Stimulated activated naive CD8-positive, alpha-beta T cell treated with anti-CD3 and anti-CD28 coated beads, Interleukin-15, Interleukin-2, amounts not matched to agents 100 U/mL and 50 U/mL, for 24 hours (primary cell): ENCODE measurements at regions not wholly inside any gene's neighbourhood (a gene's known extent, or its start where the extent isn't known, plus 50 kb on each side); places are given as distances from the start of the nearest gene placed in this dataset.
"Not testable (repeated sequence)": the region's sequence is repeated elsewhere in the genome, so short reads cannot be mapped to it uniquely, and the experiment has no call there.

ENCODE experiments used
- ATAC-seq: fragments of 150-1000 bp; cut with Tn5 transposase; one replicate; pipeline ENCODE4 v1.10.0; 2021
- DNase-seq: peaks from one replicate; pipeline ENCODE4 v3.0.0; 2021

- no peak for ATAC-seq
Observed at GRCh38 chr1:90295534-90295933, 300.6 kb downstream of the ZNF326 start.

GRCh38 chr1:90291431-90292216 is 296.7 kb downstream of the ZNF326 start:
- ATAC-seq = no peak
- DNase-seq = no peak

More at GRCh38 chr1:90295534-90295933, 300.6 kb downstream of the ZNF326 start:
- no peak for DNase-seq

- ATAC-seq = no peak
- no peak for DNase-seq
Observed at GRCh38 chr1:90282811-90283210, 287.9 kb downstream of the ZNF326 start.

- ATAC-seq = not testable (repeated sequence)
Observed at GRCh38 chr1:90281886-90282285, 287.0 kb downstream of the ZNF326 start.

GRCh38 chr1:90277270-90277669 is 282.4 kb downstream of the ZNF326 start:
- no peak for DNase-seq
- no peak for ATAC-seq

More at GRCh38 chr1:90281886-90282285, 287.0 kb downstream of the ZNF326 start:
- DNase-seq = not testable (repeated sequence)

- DNase-seq (no peak), ATAC-seq (no peak)
Observed at GRCh38 chr1:90274376-90274775, 279.5 kb downstream of the ZNF326 start.

GRCh38 chr1:90273241-90273774 is 278.4 kb downstream of the ZNF326 start:
- DNase-seq = no peak
- ATAC-seq = no peak

GRCh38 chr1:90262791-90263190 is 267.9 kb downstream of the ZNF326 start:
- no peak for ATAC-seq
- no peak for DNase-seq

GRCh38 chr1:90262286-90262685 is 267.4 kb downstream of the ZNF326 start:
- ATAC-seq (no peak), DNase-seq (no peak)

- ATAC-seq = no peak
Observed at GRCh38 chr1:90246069-90246468, 251.2 kb downstream of the ZNF326 start.

GRCh38 chr1:90236493-90236892 is 241.6 kb downstream of the ZNF326 start:
- no peak for ATAC-seq
- DNase-seq = no peak

More at GRCh38 chr1:90246069-90246468, 251.2 kb downstream of the ZNF326 start:
- no peak for DNase-seq

- DNase-seq (no peak), ATAC-seq (no peak)
Observed at GRCh38 chr1:90223401-90223800, 228.5 kb downstream of the ZNF326 start.

- no peak for ATAC-seq
- DNase-seq = no peak
Observed at GRCh38 chr1:90220941-90221693, 226.2 kb downstream of the ZNF326 start.

- ATAC-seq (no peak), DNase-seq (no peak)
Observed at GRCh38 chr1:90220496-90220895, 225.6 kb downstream of the ZNF326 start.

- not testable (repeated sequence) for DNase-seq, ATAC-seq
Observed at GRCh38 chr1:90219166-90219871, 224.4 kb downstream of the ZNF326 start.

- no peak for DNase-seq
- ATAC-seq = no peak
Observed at GRCh38 chr1:90210633-90211491, 216.0 kb downstream of the ZNF326 start.

- no peak for DNase-seq
- ATAC-seq = no peak
Observed at GRCh38 chr1:90208949-90209348, 214.0 kb downstream of the ZNF326 start.

- ATAC-seq (no peak), DNase-seq (no peak)
Observed at GRCh38 chr1:90206260-90206659, 211.3 kb downstream of the ZNF326 start.

- no peak for DNase-seq
Observed at GRCh38 chr1:90204780-90205179, 209.9 kb downstream of the ZNF326 start.

GRCh38 chr1:90204023-90204590 is 209.2 kb downstream of the ZNF326 start:
- DNase-seq (no peak), ATAC-seq (no peak)

More at GRCh38 chr1:90204780-90205179, 209.9 kb downstream of the ZNF326 start:
- ATAC-seq = no peak
